HL-60 (cell line): ENCODE measurements at regions not wholly inside any gene's neighbourhood (a gene's known extent, or its start where the extent isn't known, plus 50 kb on each side); places are given as distances from the start of the nearest gene placed in this dataset.

Experiments used
- CTCF ChIP-seq: IDR thresholded peaks from one replicate; pipeline ENCODE4 v1.5.1; 2011; ENCODE audit warnings: low read length, control low read depth, inconsistent platforms; ENCODE audit not compliant: insufficient read depth
- REST ChIP-seq: IDR thresholded peaks from 2 replicates; pipeline ENCODE4 v1.6.1; 2012; ENCODE audit warnings: low read depth; ENCODE audit not compliant: insufficient replicate concordance

- no peak for TF ChIP-seq CTCF
- TF ChIP-seq REST, result no peak
These were observed 330.3 kb upstream of the ARGLU1 start for GRCh38 chr13:106898231-106898630.
